Adrenal gland (tissue), 5 donors: ENCODE measurements at regions not wholly inside any gene's neighbourhood (a gene's known extent, or its start where the extent isn't known, plus 50 kb on each side); places are given as distances from the start of the nearest gene placed in this dataset.

ENCODE experiments used
- POLR2A ChIP-seq, 2 donors: fragments of 450-650 bp; IDR thresholded peaks; one replicate each; pipeline ENCODE4 v1.6.1; 2017; ENCODE audit warnings: antibody characterized with exemption in 2 of 2, mild to moderate bottlenecking in 2 of 2, moderate library complexity in 1 of 2
- TF ChIP-seq, protein P1 (sequence below), 6 experiments: fragments of 450-650 bp in 4 of 6; fragments of 200-600 bp in 2 of 6; sonication (generic) in 1 of 6; IDR thresholded peaks; 1 replicate in 5 of 6; 2 replicates in 1 of 6; pipeline versions ENCODE4 v1.5.1 to v1.8.0; 2016 to 2021; ENCODE audit warnings: antibody characterized with exemption in 6 of 6, mild to moderate bottlenecking in 2 of 6, moderate library complexity in 1 of 6
- donor health status: DM: no; HTN: no; CAD: no.

DNA sequence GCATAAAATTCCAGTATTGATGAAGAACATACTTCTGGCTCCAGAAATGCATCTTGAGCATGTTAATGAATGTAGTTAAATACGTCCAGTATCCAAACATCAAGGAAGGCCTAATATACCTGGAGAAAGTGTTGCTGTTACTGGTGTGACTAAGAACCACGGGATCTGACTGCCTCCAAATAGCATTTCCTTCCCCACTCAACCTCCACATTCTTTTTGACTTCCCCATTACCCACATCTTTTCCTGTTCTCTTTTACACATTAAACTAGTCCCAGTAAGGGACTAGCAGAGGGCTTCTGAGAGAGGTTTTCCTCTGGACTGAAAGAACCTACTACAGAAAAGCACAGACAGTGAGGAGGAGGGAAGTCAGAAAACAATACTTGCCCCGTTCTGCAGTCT is 482.8 kb upstream of the HTR2C start:
- TF ChIP-seq, protein P1, sequence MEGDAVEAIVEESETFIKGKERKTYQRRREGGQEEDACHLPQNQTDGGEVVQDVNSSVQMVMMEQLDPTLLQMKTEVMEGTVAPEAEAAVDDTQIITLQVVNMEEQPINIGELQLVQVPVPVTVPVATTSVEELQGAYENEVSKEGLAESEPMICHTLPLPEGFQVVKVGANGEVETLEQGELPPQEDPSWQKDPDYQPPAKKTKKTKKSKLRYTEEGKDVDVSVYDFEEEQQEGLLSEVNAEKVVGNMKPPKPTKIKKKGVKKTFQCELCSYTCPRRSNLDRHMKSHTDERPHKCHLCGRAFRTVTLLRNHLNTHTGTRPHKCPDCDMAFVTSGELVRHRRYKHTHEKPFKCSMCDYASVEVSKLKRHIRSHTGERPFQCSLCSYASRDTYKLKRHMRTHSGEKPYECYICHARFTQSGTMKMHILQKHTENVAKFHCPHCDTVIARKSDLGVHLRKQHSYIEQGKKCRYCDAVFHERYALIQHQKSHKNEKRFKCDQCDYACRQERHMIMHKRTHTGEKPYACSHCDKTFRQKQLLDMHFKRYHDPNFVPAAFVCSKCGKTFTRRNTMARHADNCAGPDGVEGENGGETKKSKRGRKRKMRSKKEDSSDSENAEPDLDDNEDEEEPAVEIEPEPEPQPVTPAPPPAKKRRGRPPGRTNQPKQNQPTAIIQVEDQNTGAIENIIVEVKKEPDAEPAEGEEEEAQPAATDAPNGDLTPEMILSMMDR (IDR thresholded peaks at IDR 0.05): no peak
- TF ChIP-seq POLR2A (IDR thresholded peaks at IDR 0.05): no peak
